ENCODE measurements at regions not wholly inside any gene's neighbourhood (a gene's known extent, or its start where the extent isn't known, plus 50 kb on each side); places are given as distances from the start of the nearest gene placed in this dataset.
"Not testable (repeated sequence)": the region's sequence is repeated elsewhere in the genome, so short reads cannot be mapped to it uniquely, and the experiment has no call there.

DNA sequence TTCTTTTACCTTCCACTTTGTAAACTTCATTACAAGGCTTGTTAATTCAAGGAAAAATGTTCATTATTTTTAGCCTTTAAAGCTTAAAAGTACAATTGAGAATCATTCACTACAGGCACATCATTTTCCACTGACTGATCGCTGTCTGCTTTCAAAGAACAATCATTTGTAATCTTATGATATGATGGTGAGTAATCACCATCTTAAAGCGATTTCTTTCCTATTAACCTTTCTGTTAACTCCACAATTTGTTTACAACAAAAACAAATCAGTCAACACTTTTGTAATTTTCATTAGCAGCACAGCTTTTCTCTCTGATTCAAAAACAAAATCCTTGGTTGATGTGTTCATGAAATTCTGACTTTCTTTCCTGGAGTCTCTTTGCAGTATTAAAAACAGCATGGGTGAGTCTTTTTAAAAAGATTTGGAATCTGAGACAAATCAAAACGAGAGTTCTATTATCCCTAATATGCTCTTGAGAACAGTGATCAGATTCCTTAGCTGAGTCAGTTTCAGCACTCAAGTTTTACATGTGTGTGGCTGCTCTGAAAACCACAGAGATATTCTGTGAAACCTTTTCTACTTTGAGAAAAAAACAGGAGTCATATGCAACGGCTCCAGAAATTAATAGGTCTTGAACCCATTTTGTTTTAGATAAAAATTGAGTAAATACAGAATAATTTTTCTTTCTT, 145.8 kb upstream of the TMPRSS15 start:
- 51% methylated on average over 4 of the region's 4 CpGs for WGBS
- no peak for DNase-seq (ENCODE audit: low spot score in 2 of 2)
- no peaks in the 10 kb centered on the region for H3K36me3 ChIP-seq
- H3K27me3 ChIP-seq: no peaks in the 10 kb centered on the region
- H3K4me1 ChIP-seq: no peaks in the 10 kb centered on the region
- no peak overlapping the region for H3K4me3 ChIP-seq
- no peak overlapping the region for H3K27ac ChIP-seq
- TF ChIP-seq, protein P1, sequence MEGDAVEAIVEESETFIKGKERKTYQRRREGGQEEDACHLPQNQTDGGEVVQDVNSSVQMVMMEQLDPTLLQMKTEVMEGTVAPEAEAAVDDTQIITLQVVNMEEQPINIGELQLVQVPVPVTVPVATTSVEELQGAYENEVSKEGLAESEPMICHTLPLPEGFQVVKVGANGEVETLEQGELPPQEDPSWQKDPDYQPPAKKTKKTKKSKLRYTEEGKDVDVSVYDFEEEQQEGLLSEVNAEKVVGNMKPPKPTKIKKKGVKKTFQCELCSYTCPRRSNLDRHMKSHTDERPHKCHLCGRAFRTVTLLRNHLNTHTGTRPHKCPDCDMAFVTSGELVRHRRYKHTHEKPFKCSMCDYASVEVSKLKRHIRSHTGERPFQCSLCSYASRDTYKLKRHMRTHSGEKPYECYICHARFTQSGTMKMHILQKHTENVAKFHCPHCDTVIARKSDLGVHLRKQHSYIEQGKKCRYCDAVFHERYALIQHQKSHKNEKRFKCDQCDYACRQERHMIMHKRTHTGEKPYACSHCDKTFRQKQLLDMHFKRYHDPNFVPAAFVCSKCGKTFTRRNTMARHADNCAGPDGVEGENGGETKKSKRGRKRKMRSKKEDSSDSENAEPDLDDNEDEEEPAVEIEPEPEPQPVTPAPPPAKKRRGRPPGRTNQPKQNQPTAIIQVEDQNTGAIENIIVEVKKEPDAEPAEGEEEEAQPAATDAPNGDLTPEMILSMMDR (IDR thresholded peaks at IDR 0.05): no peak
- no peak for TF ChIP-seq POLR2AphosphoS5 (IDR thresholded peaks at IDR 0.05)
- TF ChIP-seq EP300 (IDR thresholded peaks at IDR 0.05): no peak
- no peak for TF ChIP-seq POLR2A (IDR thresholded peaks at IDR 0.05)
- no peaks in the 10 kb centered on the region for H3K9me3 ChIP-seq

DNA sequence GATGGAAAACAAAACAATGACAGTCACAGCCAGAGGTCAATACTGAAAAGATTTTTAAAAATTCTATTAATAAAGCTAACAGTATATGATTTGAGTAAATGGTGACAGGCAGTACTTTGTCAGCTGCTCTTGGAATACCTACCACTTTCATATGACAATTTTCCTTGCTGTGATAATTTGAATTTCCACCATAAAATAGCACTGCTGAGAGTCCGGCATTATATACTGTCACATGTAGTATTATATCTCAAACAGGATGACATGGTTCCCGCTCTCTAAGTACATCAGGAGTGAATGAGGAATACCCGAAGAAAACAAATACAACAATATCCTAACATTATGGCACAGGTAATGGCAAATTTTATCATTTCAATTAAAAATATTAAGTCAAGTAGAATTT, 146.8 kb upstream of the TMPRSS15 start:
- Histone ChIP-seq H3K9me3 (no peaks in the 10 kb centered on the region), H3K27ac (no peak overlapping the region), H3K4me1 (no peaks in the 10 kb centered on the region), H3K27me3 (no peaks in the 10 kb centered on the region), H3K36me3 (no peaks in the 10 kb centered on the region), H3K4me3 (no peak overlapping the region)
- TF ChIP-seq, protein P1 (IDR thresholded peaks at IDR 0.05): no peak
- TF ChIP-seq EP300 (IDR thresholded peaks at IDR 0.05) (no peak), POLR2AphosphoS5 (IDR thresholded peaks at IDR 0.05) (no peak), POLR2A (IDR thresholded peaks at IDR 0.05) (no peak)
- DNase-seq (ENCODE audit: low spot score in 2 of 2): no peak
- WGBS: 95% methylated on average over 3 of the region's 3 CpGs

DNA sequence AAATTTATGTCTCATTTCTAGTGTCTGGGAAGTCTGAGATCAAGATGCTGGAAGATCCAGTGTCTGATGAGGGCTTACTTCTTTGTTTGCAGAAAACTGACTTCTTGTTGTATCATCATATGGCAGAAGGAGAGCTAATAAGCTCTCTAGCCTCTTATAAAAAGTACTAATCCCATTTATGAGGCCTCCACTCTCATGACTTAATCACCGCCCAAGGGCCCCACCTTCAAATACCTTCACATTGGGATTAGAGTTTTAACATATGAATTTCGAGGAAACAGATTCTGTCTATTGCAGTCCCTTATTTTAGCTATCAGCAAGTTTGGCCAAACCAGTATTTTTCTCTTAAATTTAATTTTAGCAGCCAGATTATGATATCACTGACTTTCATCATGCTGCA, 150.2 kb upstream of the TMPRSS15 start:
- H3K36me3 ChIP-seq: no peaks in the 10 kb centered on the region
- no peaks in the 10 kb centered on the region for H3K9me3 ChIP-seq
- no peaks in the 10 kb centered on the region for H3K4me1 ChIP-seq
- no peak overlapping the region for H3K4me3 ChIP-seq
- H3K27ac ChIP-seq: no peak overlapping the region
- DNase-seq (ENCODE audit: low spot score in 2 of 2): no peak
- H3K27me3 ChIP-seq: no peaks in the 10 kb centered on the region
- WGBS: 71% methylated on average over 2 of the region's 2 CpGs
- no peak for TF ChIP-seq EP300 (IDR thresholded peaks at IDR 0.05)

DNA sequence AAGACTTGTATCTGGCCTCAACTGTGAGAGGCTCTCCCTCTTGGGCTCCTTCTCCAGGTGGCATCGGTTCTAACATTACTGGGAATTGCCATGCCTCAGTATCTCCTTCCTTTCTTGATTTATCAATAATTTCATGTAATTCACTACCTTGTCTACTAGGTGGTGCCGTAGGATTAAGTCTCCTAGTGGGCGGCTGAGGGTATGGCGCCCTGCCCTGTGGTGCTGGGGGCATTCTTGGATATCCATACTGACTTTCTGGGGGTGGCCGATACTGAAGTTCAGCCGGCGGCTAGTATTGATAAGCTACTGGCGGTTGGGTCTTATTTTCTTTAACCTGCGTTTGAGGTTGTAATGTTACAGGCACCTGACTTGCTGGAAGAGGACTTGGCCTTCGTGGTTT, 164.2 kb upstream of the TMPRSS15 start:
- not testable (repeated sequence) for H3K4me3 ChIP-seq; DNase-seq (ENCODE audit: low spot score in 2 of 2)
- 95% methylated on average over 10 of the region's 10 CpGs for WGBS

DNA sequence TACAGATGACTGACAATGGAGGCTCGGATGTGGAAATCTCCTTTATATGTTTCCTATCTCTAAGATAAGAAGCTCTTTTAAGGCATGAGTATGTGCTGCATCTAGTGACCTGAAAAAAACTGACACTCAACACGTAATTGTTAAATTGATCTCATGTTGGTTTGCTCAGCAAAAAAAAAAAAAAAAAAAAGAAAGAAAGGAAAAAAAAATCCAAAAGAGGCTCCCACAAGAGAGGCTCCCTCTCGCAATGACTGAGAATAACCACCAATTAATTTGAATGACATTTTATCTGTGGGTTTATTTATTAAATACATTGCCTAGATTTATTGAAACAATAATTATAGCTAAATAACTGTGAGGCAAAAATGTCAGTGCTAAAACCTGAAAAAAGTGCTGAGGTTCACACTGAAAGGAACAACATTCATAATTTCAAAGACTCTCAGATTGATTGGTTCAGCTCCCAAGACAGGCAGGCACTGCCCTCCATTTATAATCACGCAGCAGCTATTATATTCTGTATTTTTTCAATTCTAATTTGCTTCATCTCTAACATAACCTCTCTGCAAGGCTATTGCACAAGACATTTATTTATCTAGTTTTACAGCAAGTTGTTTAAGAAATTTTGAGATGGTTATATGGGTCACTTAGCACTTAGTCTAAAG, 184.5 kb upstream of the TMPRSS15 start:
- H3K36me3 ChIP-seq: no peaks in the 10 kb centered on the region
- H3K9me3 ChIP-seq: no peaks in the 10 kb centered on the region
- H3K27ac ChIP-seq: no peak overlapping the region
- H3K4me1 ChIP-seq: no peaks in the 10 kb centered on the region
- 67% methylated on average over 4 of the region's 4 CpGs for WGBS
- H3K4me3 ChIP-seq: no peak overlapping the region
- no peaks in the 10 kb centered on the region for H3K27me3 ChIP-seq
- DNase-seq (ENCODE audit: low spot score in 2 of 2): no peak
- TF ChIP-seq EP300 (IDR thresholded peaks at IDR 0.05) (no peak), POLR2A (IDR thresholded peaks at IDR 0.05) (no peak), POLR2AphosphoS5 (IDR thresholded peaks at IDR 0.05) (no peak)
- TF ChIP-seq, protein P1 (IDR thresholded peaks at IDR 0.05): no peak

More for the DNA sequence above, 164.2 kb upstream of the TMPRSS15 start:
- H3K4me1 ChIP-seq, H3K27ac ChIP-seq, H3K27me3 ChIP-seq, H3K36me3 ChIP-seq, H3K9me3 ChIP-seq: not testable (repeated sequence)

DNA sequence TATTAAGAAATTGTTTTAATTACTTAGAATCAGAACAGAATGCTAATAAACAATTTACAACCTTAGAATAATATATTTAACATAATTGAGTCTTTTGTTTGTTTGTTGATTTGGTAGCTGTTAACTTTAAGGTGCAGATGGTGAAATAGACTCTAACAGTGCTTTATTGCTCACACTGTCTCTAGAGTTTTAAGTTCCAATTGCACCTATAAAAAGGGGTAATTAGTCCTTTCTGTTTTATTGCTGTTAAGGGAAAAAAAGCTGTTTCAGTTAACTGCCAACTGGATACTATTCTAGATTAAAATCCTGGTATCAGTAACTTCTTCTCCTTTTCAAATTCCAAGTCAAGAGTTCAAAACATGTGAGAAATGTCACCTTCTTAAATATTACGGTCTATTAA, 197.6 kb upstream of the TMPRSS15 start:
- Histone ChIP-seq H3K9me3 (no peaks in the 10 kb centered on the region), H3K4me3 (no peak overlapping the region), H3K27ac (no peak overlapping the region), H3K4me1 (no peaks in the 10 kb centered on the region), H3K36me3 (no peaks in the 10 kb centered on the region), H3K27me3 (no peaks in the 10 kb centered on the region)
- TF ChIP-seq EP300 (IDR thresholded peaks at IDR 0.05): no peak
- TF ChIP-seq, protein P1 (IDR thresholded peaks at IDR 0.05): no peak
- 87% methylated on average over 1 of the region's 1 CpG for WGBS
- no peak for DNase-seq (ENCODE audit: low spot score in 2 of 2)
